ENCODE measurements at regions not wholly inside any gene's neighbourhood (a gene's known extent, or its start where the extent isn't known, plus 50 kb on each side); places are given as distances from the start of the nearest gene placed in this dataset.
A peak's percentile ranks its signal among the peaks of the same experiment; 100 is the strongest.
"Not testable (repeated sequence)": the region's sequence is repeated elsewhere in the genome, so short reads cannot be mapped to it uniquely, and the experiment has no call there.

GRCh38 chr6:144955859-144956258 lies 670.7 kb downstream of the UTRN start:
- Histone ChIP-seq H3K9me3 (ENCODE audit: control insufficient read depth, insufficient read depth, low read length) (no peaks in the 10 kb centered on the region), H3K27me3 (ENCODE audit: control insufficient read depth, insufficient read depth, low read length) (no peaks in the 10 kb centered on the region), H3K4me3 (ENCODE audit: low read depth, low read length) (no peak overlapping the region), H3K27ac (ENCODE audit: low read depth, low read length) (no peak overlapping the region)
- ChIA-PET POLR2A (no interaction called here), CTCF (no interaction called here)
- no peak for DNase-seq (ENCODE audit: low read depth, low spot score)
- no peak for TF ChIP-seq CTCF (IDR thresholded peaks at IDR 0.05; ENCODE audit: low read depth, low read length)

GRCh38 chr6:144956697-144957096 lies 671.6 kb downstream of the UTRN start:
- DNase-seq (ENCODE audit: low read depth, low spot score); H3K9me3 ChIP-seq (ENCODE audit: control insufficient read depth, insufficient read depth, low read length); POLR2A ChIA-PET; H3K4me3 ChIP-seq (ENCODE audit: low read depth, low read length); H3K27ac ChIP-seq (ENCODE audit: low read depth, low read length); CTCF ChIA-PET; H3K27me3 ChIP-seq (ENCODE audit: control insufficient read depth, insufficient read depth, low read length): not testable (repeated sequence)

- no peak overlapping the region for H3K4me3 ChIP-seq (ENCODE audit: low read depth, low read length)
- POLR2A ChIA-PET, result interaction anchor here (0.6 to 0.8 kb wide), 2 partner anchors 11 to 37 kb away, joined by 3 to 10 read pairs; no protein-coding TSS in a partner anchor
- no peak for DNase-seq (ENCODE audit: low read depth, low spot score)
- no peak for TF ChIP-seq CTCF (IDR thresholded peaks at IDR 0.05; ENCODE audit: low read depth, low read length)
- H3K9me3 ChIP-seq (ENCODE audit: control insufficient read depth, insufficient read depth, low read length), result no peaks in the 10 kb centered on the region
- H3K27me3 ChIP-seq (ENCODE audit: control insufficient read depth, insufficient read depth, low read length), result no peaks in the 10 kb centered on the region
- H3K27ac ChIP-seq (ENCODE audit: low read depth, low read length), result no peak overlapping the region
- CTCF ChIA-PET, result interaction anchor here (1.0 kb wide), 1 partner anchor 370 kb away, joined by 5 read pairs; no protein-coding TSS in a partner anchor
Observed at GRCh38 chr6:144957236-144957937, 672.3 kb downstream of the UTRN start.

GRCh38 chr6:144969154-144969553 lies 684.0 kb downstream of the UTRN start:
- no peak for DNase-seq (ENCODE audit: low read depth, low spot score)
- Histone ChIP-seq H3K27ac (ENCODE audit: low read depth, low read length) (no peak overlapping the region), H3K27me3 (ENCODE audit: control insufficient read depth, insufficient read depth, low read length) (no peaks in the 10 kb centered on the region), H3K4me3 (ENCODE audit: low read depth, low read length) (no peak overlapping the region), H3K9me3 (ENCODE audit: control insufficient read depth, insufficient read depth, low read length) (no peaks in the 10 kb centered on the region)
- CTCF ChIA-PET, result no interaction called here
- POLR2A ChIA-PET, result no interaction called here
- no peak for TF ChIP-seq CTCF (IDR thresholded peaks at IDR 0.05; ENCODE audit: low read depth, low read length)

- POLR2A ChIA-PET, result no interaction called here
- DNase-seq (ENCODE audit: low read depth, low spot score), result no peak
Observed at GRCh38 chr6:144969602-144970272, 684.6 kb downstream of the UTRN start.

GRCh38 chr6:144977250-144977864 lies 692.2 kb downstream of the UTRN start:
- H3K4me3 ChIP-seq (ENCODE audit: low read depth, low read length), result 0 out of 2 replicates have a peak overlapping the region, but pooled peaks have one; percentile 10
- H3K27ac ChIP-seq (ENCODE audit: low read depth, low read length); DNase-seq (ENCODE audit: low read depth, low spot score); H3K27me3 ChIP-seq (ENCODE audit: control insufficient read depth, insufficient read depth, low read length); POLR2A ChIA-PET; H3K9me3 ChIP-seq (ENCODE audit: control insufficient read depth, insufficient read depth, low read length): not testable (repeated sequence)
- CTCF ChIA-PET, result interaction anchor here (1.2 to 1.3 kb wide), 3 partner anchors 10 to 392 kb away, joined by 3 read pairs; no protein-coding TSS in a partner anchor

More at GRCh38 chr6:144969602-144970272, 684.6 kb downstream of the UTRN start:
- H3K9me3 ChIP-seq (ENCODE audit: control insufficient read depth, insufficient read depth, low read length), result no peaks in the 10 kb centered on the region
- no peak overlapping the region for H3K4me3 ChIP-seq (ENCODE audit: low read depth, low read length)
- TF ChIP-seq CTCF (IDR thresholded peaks at IDR 0.05; ENCODE audit: low read depth, low read length), result no peak
- H3K27me3 ChIP-seq (ENCODE audit: control insufficient read depth, insufficient read depth, low read length), result no peaks in the 10 kb centered on the region
- CTCF ChIA-PET, result no interaction called here
- H3K27ac ChIP-seq (ENCODE audit: low read depth, low read length), result no peak overlapping the region

Data from AG04450 (cell line).